HCT116 (cell line): ENCODE measurements at regions not wholly inside any gene's neighbourhood (a gene's known extent, or its start where the extent isn't known, plus 50 kb on each side); places are given as distances from the start of the nearest gene placed in this dataset.

Source experiments
- ATAC-seq: fragments of 200-7000 bp; cut with Tn5 transposase; 2 replicates; pipeline ENCODE4 v1.9.1; 2020; ENCODE audit warnings: mild to moderate bottlenecking, moderate library complexity
- BruUV-seq: library from RNA; stranded (reverse); fragments of 400-500 nt; replicated peaks from 2 replicates; lab custom pipeline; 2021; lab: Mats Ljungman, UMichigan
- CTCF ChIA-PET: fragments of 300-600 bp; sonication (Branson Sonifier 250); formaldehyde crosslinking; loops from one replicate; lab custom pipeline; 2021; ENCODE audit warnings: antibody characterized with exemption; lab: Charles Lee
- POLR2A ChIA-PET: fragments of 300-600, 350-600 bp; sonication (Branson Sonifier 250); formaldehyde crosslinking; loops from one replicate; lab custom pipeline; 2021; ENCODE audit warnings: antibody characterized with exemption; lab: Charles Lee
- RAD21 ChIA-PET, 2 experiments: fragments of 300-600 bp; sonication (Branson Sonifier 250); formaldehyde crosslinking; loops; one replicate each; lab custom pipeline; 2023; ENCODE audit warnings: low total read pairs in 2 of 2; ENCODE audit not compliant: uncharacterized antibody in 2 of 2, unreplicated experiment in 2 of 2, low non-redundant PET in 1 of 2; lab: Charles Lee
- DNase-seq: peaks from one replicate; pipeline ENCODE4 v3.0.0-alpha.2; 2010; ENCODE audit warnings: low read depth, low spot score
- H2AFZ ChIP-seq: fragments of 200-600 bp; shearing (Covaris generic), sonication (generic); 2 replicates; pipeline ENCODE4 v1.6.1; 2017; ENCODE audit warnings: low read depth, mixed run types, mixed read lengths, antibody characterized with exemption, low read length; ENCODE audit not compliant: poor library complexity, severe bottlenecking
- H3K27ac ChIP-seq: 2 replicates; pipeline ENCODE4 v1.5.1; 2012; ENCODE audit warnings: low read depth, low read length
- H3K27me3 ChIP-seq: fragments of 200-600 bp; sonication (generic); 2 replicates; pipeline ENCODE4 v1.6.1; 2016; ENCODE audit warnings: mixed run types, low read length, mixed read lengths; ENCODE audit not compliant: insufficient read depth
- H3K36me3 ChIP-seq, 2 experiments: fragments of 200-500 bp in 1 of 2; fragments of 200-600 bp in 1 of 2; sonication (Bioruptor generic) in 1 of 2; sonication (generic) in 1 of 2; 2 replicates each; pipeline versions ENCODE4 v1.5.1 to v1.6.1; 2014 to 2016; ENCODE audit warnings: low read length in 2 of 2, inconsistent platforms in 1 of 2, mixed read lengths in 1 of 2, mixed run types in 1 of 2; ENCODE audit not compliant: insufficient read depth in 2 of 2, control insufficient read depth in 1 of 2
- H3K4me1 ChIP-seq, 2 experiments: fragments of 200-600 bp in 1 of 2; sonication (generic) in 1 of 2; 2 replicates each; pipeline versions ENCODE4 v1.5.1 to v1.6.1; 2012 to 2017; ENCODE audit warnings: low read length in 2 of 2, inconsistent platforms in 1 of 2, mild to moderate bottlenecking in 1 of 2, mixed read lengths in 1 of 2, mixed run types in 1 of 2, moderate library complexity in 1 of 2; ENCODE audit not compliant: insufficient read depth in 2 of 2, control insufficient read depth in 1 of 2
- H3K4me2 ChIP-seq: fragments of 200-600 bp; sonication (generic); 2 replicates; pipeline ENCODE4 v1.6.1; 2017; ENCODE audit warnings: mixed run types, low read length, mixed read lengths
- H3K4me3 ChIP-seq, 2 experiments: fragments of 200-600 bp in 1 of 2; sonication (generic) in 1 of 2; replicated peaks in 1 of 2; 2 replicates each; pipeline ENCODE4 v1.5.1; 2011 to 2016; ENCODE audit warnings: low read length in 2 of 2, control low read depth in 1 of 2, low read depth in 1 of 2, mild to moderate bottlenecking in 1 of 2, mixed read lengths in 1 of 2, mixed run types in 1 of 2
- H3K79me2 ChIP-seq: fragments of 200-600 bp; sonication (generic); 2 replicates; pipeline ENCODE4 v1.6.1; 2017; ENCODE audit warnings: mild to moderate bottlenecking, mixed run types, low read length, moderate library complexity, mixed read lengths; ENCODE audit not compliant: insufficient read depth
- H3K9ac ChIP-seq: fragments of 200-600 bp; sonication (generic); 2 replicates; pipeline ENCODE4 v1.6.1; 2016; ENCODE audit warnings: low read length, mixed read lengths
- H3K9me2 ChIP-seq: fragments of 200-600 bp; sonication (generic), shearing (Covaris generic); 2 replicates; pipeline ENCODE4 v1.6.1; 2017; ENCODE audit warnings: mixed run types, mild to moderate bottlenecking, moderate library complexity; ENCODE audit not compliant: insufficient read depth
- H3K9me3 ChIP-seq, 2 experiments: fragments of 200-500 bp in 1 of 2; fragments of 200-600 bp in 1 of 2; sonication (Bioruptor generic) in 1 of 2; sonication (generic) in 1 of 2; 2 replicates each; pipeline ENCODE4 v1.6.1; 2014 to 2017; ENCODE audit warnings: low read length in 2 of 2, mixed read lengths in 2 of 2, inconsistent platforms in 1 of 2, low read depth in 1 of 2, mild to moderate bottlenecking in 1 of 2, mixed run types in 1 of 2, moderate library complexity in 1 of 2; ENCODE audit not compliant: control insufficient read depth in 1 of 2, insufficient read depth in 1 of 2
- H4K20me1 ChIP-seq: fragments of 200-600 bp; sonication (generic), shearing (Covaris generic); 2 replicates; pipeline ENCODE4 v1.6.1; 2017; ENCODE audit warnings: mixed run types, mild to moderate bottlenecking, moderate library complexity; ENCODE audit not compliant: insufficient read depth
- FOSL1 ChIP-seq: IDR thresholded peaks from 2 replicates; pipeline ENCODE4 v1.6.1; 2012; ENCODE audit warnings: low read depth
- JUND ChIP-seq: IDR thresholded peaks from 2 replicates; pipeline ENCODE4 v1.6.1; 2012
- RAD21 ChIP-seq: IDR thresholded peaks from 2 replicates; pipeline ENCODE4 v1.6.1; 2012; ENCODE audit warnings: low read depth, mild to moderate bottlenecking
- ZNF274 ChIP-seq: fragments of 200-500 bp; sonication (Bioruptor generic); IDR thresholded peaks from 2 replicates; pipeline ENCODE4 v1.6.1; 2014; ENCODE audit warnings: mild to moderate bottlenecking, low read depth, low read length, inconsistent platforms
- intact Hi-C: fragments of 100-400 bp; cut with micrococcal nuclease; formaldehyde crosslinking; loops from 2 replicates; pipeline ENCODE4 v1.10.0; 2022
- TF ChIP-seq, protein P1 (sequence below): IDR thresholded peaks from 2 replicates; pipeline ENCODE4 v1.6.1; 2011; ENCODE audit warnings: mild to moderate bottlenecking, low read length, moderate library complexity; ENCODE audit not compliant: insufficient replicate concordance; ENCODE audit errors: extremely low read depth
- TF ChIP-seq, protein P2 (sequence below), 3 experiments: fragments of 200-600 bp in 1 of 3; sonication (generic) in 1 of 3; IDR thresholded peaks in 2 of 3; conservative IDR thresholded peaks in 1 of 3; 2 replicates each; pipeline ENCODE4 v1.5.1; 2012 to 2017; ENCODE audit warnings: low read depth in 2 of 3, low read length in 2 of 3, antibody characterized with exemption in 1 of 3, borderline replicate concordance in 1 of 3, control low read depth in 1 of 3, mild to moderate bottlenecking in 1 of 3, mixed read lengths in 1 of 3, mixed run types in 1 of 3, moderate library complexity in 1 of 3; ENCODE audit not compliant: insufficient read depth in 1 of 3

DNA sequence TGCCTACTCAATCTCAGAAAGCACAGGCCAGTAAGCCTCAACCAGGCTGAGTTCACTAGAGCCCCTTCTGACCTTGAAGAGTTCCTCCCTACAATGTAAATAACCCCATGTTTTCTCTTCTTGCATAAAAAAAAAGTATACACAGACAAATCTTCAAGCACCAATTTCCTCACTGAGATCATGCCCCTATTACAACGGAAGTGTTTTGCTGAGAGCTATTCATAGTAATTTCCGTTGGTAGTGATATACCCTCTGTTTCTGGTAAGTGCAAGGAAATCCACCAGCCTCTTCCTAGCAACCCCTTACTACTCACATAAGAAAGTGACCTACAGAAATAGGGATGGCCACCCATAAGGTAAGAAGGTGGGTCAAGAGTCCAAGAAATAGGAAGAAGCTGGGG lies 76.4 kb upstream of the TARS1 start (continued):
- TF ChIP-seq, protein P1, sequence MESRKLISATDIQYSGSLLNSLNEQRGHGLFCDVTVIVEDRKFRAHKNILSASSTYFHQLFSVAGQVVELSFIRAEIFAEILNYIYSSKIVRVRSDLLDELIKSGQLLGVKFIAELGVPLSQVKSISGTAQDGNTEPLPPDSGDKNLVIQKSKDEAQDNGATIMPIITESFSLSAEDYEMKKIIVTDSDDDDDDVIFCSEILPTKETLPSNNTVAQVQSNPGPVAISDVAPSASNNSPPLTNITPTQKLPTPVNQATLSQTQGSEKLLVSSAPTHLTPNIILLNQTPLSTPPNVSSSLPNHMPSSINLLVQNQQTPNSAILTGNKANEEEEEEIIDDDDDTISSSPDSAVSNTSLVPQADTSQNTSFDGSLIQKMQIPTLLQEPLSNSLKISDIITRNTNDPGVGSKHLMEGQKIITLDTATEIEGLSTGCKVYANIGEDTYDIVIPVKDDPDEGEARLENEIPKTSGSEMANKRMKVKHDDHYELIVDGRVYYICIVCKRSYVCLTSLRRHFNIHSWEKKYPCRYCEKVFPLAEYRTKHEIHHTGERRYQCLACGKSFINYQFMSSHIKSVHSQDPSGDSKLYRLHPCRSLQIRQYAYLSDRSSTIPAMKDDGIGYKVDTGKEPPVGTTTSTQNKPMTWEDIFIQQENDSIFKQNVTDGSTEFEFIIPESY, result no peak
- no peak for TF ChIP-seq JUND
- no peak for TF ChIP-seq RAD21
- TF ChIP-seq ZNF274, result no peak

DNA sequence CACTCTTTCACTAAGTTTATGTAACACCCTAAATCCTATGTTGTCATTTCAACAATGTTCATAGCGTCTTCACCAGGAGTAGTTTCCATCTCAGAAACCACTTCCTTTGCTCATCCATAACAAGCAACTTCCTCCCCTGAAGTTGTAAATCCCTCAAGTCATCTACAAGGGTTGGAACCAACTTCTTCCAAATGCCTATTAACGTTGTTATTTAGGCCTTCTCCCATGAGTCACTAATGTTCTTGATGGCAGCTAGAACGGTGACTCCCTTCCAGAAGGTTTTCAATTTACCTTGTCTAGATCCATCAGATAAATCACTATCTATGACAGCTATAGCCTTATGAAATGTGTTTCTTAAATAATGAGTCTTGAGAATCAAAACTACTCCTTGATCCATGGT lies 73.3 kb upstream of the TARS1 start:
- CTCF ChIA-PET, result no interaction called here
- H3K9me2 ChIP-seq, result no peaks in the 10 kb centered on the region
- H3K27me3 ChIP-seq, result no peaks in the 10 kb centered on the region
- no peak overlapping the region for H3K27ac ChIP-seq
- no peaks in the 10 kb centered on the region for H4K20me1 ChIP-seq
- BruUV-seq, result no TSS peak
- H3K9ac ChIP-seq, result no peak overlapping the region
- H3K4me1 ChIP-seq, result peaks cover 0 to 6% of the 10 kb centered on the region in 2 experiments; a peak in 2 of 4 replicates
- no peaks in the 10 kb centered on the region for H3K36me3 ChIP-seq
- POLR2A ChIA-PET, result no interaction called here
- TF ChIP-seq, protein P2, sequence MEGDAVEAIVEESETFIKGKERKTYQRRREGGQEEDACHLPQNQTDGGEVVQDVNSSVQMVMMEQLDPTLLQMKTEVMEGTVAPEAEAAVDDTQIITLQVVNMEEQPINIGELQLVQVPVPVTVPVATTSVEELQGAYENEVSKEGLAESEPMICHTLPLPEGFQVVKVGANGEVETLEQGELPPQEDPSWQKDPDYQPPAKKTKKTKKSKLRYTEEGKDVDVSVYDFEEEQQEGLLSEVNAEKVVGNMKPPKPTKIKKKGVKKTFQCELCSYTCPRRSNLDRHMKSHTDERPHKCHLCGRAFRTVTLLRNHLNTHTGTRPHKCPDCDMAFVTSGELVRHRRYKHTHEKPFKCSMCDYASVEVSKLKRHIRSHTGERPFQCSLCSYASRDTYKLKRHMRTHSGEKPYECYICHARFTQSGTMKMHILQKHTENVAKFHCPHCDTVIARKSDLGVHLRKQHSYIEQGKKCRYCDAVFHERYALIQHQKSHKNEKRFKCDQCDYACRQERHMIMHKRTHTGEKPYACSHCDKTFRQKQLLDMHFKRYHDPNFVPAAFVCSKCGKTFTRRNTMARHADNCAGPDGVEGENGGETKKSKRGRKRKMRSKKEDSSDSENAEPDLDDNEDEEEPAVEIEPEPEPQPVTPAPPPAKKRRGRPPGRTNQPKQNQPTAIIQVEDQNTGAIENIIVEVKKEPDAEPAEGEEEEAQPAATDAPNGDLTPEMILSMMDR (IDR thresholded peaks at IDR 0.05 in 2 of 3, conservative IDR thresholded peaks at IDR 0.05 in 1 of 3; ENCODE audit: borderline replicate concordance in 1 of 3, insufficient read depth in 1 of 3, low read depth in 2 of 3, low read length in 2 of 3), result no peak
- no peak for TF ChIP-seq FOSL1
- no peaks in the 10 kb centered on the region for H3K79me2 ChIP-seq
- ATAC-seq (no peak), DNase-seq (no peak)
- no peaks in the 10 kb centered on the region for H3K9me3 ChIP-seq
- no peak overlapping the region for H2AFZ ChIP-seq
- no peak overlapping the region for H3K4me3 ChIP-seq
- RAD21 ChIA-PET, result no interaction called here
- no peak overlapping the region for H3K4me2 ChIP-seq
- intact Hi-C loops, result no loop called here
